ENCODE measurements at regions not wholly inside any gene's neighbourhood (a gene's known extent, or its start where the extent isn't known, plus 50 kb on each side); places are given as distances from the start of the nearest gene placed in this dataset.

DNA sequence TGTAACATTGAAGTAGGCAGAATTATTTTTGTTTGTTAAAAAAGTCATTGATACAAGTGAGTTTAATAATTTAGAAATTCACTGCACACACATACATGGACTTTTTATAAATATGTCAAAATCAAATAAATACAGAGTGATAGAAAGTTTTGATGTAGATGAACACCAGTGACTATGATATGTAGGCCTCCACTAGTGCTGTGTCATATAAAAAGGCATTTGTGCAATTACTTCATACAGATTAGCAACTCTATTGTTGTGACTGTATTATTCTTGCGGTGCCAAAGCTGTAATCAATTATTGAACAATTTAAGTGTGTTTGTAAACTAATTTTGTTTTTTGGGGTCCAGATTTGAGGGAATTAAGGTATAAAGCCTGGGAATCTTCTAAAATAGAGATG lies 366.2 kb upstream of the PITX2 start:
- TF ChIP-seq EZH2 (IDR thresholded peaks at IDR 0.05; ENCODE audit: low read length) = no peak
- TF ChIP-seq, protein P1, sequence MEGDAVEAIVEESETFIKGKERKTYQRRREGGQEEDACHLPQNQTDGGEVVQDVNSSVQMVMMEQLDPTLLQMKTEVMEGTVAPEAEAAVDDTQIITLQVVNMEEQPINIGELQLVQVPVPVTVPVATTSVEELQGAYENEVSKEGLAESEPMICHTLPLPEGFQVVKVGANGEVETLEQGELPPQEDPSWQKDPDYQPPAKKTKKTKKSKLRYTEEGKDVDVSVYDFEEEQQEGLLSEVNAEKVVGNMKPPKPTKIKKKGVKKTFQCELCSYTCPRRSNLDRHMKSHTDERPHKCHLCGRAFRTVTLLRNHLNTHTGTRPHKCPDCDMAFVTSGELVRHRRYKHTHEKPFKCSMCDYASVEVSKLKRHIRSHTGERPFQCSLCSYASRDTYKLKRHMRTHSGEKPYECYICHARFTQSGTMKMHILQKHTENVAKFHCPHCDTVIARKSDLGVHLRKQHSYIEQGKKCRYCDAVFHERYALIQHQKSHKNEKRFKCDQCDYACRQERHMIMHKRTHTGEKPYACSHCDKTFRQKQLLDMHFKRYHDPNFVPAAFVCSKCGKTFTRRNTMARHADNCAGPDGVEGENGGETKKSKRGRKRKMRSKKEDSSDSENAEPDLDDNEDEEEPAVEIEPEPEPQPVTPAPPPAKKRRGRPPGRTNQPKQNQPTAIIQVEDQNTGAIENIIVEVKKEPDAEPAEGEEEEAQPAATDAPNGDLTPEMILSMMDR (optimal IDR thresholded peaks at IDR 0.05 in 1 of 3, IDR thresholded peaks at IDR 0.05 in 1 of 3, conservative IDR thresholded peaks at IDR 0.05 in 1 of 3; ENCODE audit: extremely low read depth in 1 of 3, insufficient read depth in 2 of 3, low read length in 3 of 3) = no peak

All from keratinocyte (primary cell).